HepG2 (cell line): ENCODE measurements at regions not wholly inside any gene's neighbourhood (a gene's known extent, or its start where the extent isn't known, plus 50 kb on each side); places are given as distances from the start of the nearest gene placed in this dataset.

Experiments
- EP300 ChIP-seq, 3 experiments: sonication (generic) in 1 of 3; formaldehyde crosslinking in 1 of 3; IDR thresholded peaks; 2 replicates each; pipeline versions ENCODE4 v1.5.1 to v1.6.1; 2011 to 2020; ENCODE audit warnings: low read depth in 2 of 3, low read length in 2 of 3, borderline replicate concordance in 1 of 3, improper control_type of control experiment in 1 of 3, mild to moderate bottlenecking in 1 of 3, missing genetic modification reagents in 1 of 3, moderate library complexity in 1 of 3
- FOXK1 ChIP-seq: sonication (generic); formaldehyde crosslinking; IDR thresholded peaks from 2 replicates; pipeline ENCODE4 v1.4.0; 2020; ENCODE audit warnings: low read depth, missing genetic modification reagents, borderline replicate concordance
- HIC2 ChIP-seq: sonication (generic); formaldehyde crosslinking; IDR thresholded peaks from 2 replicates; pipeline ENCODE4 v1.9.0; 2022; ENCODE audit warnings: low read depth, missing genetic modification reagents
- HNF1A ChIP-seq, 2 experiments: sonication (generic) in 1 of 2; formaldehyde crosslinking in 1 of 2; IDR thresholded peaks; 2 replicates each; pipeline versions ENCODE4 v1.4.0 to v1.6.1; 2016 to 2020; ENCODE audit warnings: borderline replicate concordance in 1 of 2, low read depth in 1 of 2, mild to moderate bottlenecking in 1 of 2, missing genetic modification reagents in 1 of 2
- MTA1 ChIP-seq: sonication (generic); formaldehyde crosslinking; IDR thresholded peaks from 2 replicates; pipeline ENCODE4 v1.4.0; 2020; ENCODE audit warnings: missing genetic modification reagents, mild to moderate bottlenecking, borderline replicate concordance
- MXD3 ChIP-seq: IDR thresholded peaks from 2 replicates; pipeline ENCODE4 v1.6.1; 2016; ENCODE audit warnings: mild to moderate bottlenecking, missing biosample characterization, missing genetic modification reagents
- PCBP2 ChIP-seq: fragments of 200-400 bp; formaldehyde crosslinking; optimal IDR thresholded peaks from 2 replicates; pipeline ENCODE3; 2018; ENCODE audit warnings: low read length, low read depth; ENCODE audit not compliant: poor library complexity, severe bottlenecking
- PRMT3 ChIP-seq: sonication (generic); formaldehyde crosslinking; IDR thresholded peaks from 2 replicates; pipeline ENCODE4 v1.8.1; 2022; ENCODE audit warnings: low read depth, mild to moderate bottlenecking, moderate library complexity, missing genetic modification reagents, borderline replicate concordance
- RFX3 ChIP-seq: IDR thresholded peaks from 2 replicates; pipeline ENCODE4 v1.6.1; 2016; ENCODE audit warnings: missing biosample characterization, missing genetic modification reagents
- RXRA ChIP-seq: sonication (generic); formaldehyde crosslinking; IDR thresholded peaks from 2 replicates; pipeline ENCODE4 v1.5.1; 2020; ENCODE audit warnings: missing genetic modification reagents
- ZMYM4 ChIP-seq: sonication (generic); formaldehyde crosslinking; IDR thresholded peaks from 2 replicates; pipeline ENCODE4 v1.8.1; 2023; ENCODE audit warnings: mild to moderate bottlenecking, missing genetic modification reagents
- ZNF207 ChIP-seq: fragments of 450-650 bp; IDR thresholded peaks from 2 replicates; pipeline ENCODE4 v1.6.1; 2016; ENCODE audit warnings: antibody characterized with exemption, borderline replicate concordance
- ZNF235 ChIP-seq: sonication (generic); formaldehyde crosslinking; IDR thresholded peaks from 2 replicates; pipeline ENCODE4 v1.8.1; 2023; ENCODE audit warnings: mild to moderate bottlenecking, missing genetic modification reagents, borderline replicate concordance
- ZNF276 ChIP-seq: sonication (generic); formaldehyde crosslinking; IDR thresholded peaks from 2 replicates; pipeline ENCODE4 v1.4.0; 2020; ENCODE audit warnings: mild to moderate bottlenecking, low read depth, missing genetic modification reagents
- ZNF564 ChIP-seq: sonication (generic); formaldehyde crosslinking; IDR thresholded peaks from 2 replicates; pipeline ENCODE4 v1.8.1; 2023; ENCODE audit warnings: mild to moderate bottlenecking, missing genetic modification reagents
- ZNF605 ChIP-seq: sonication (generic); formaldehyde crosslinking; IDR thresholded peaks from 2 replicates; pipeline ENCODE4 v1.8.0; 2022; ENCODE audit warnings: mild to moderate bottlenecking, missing genetic modification reagents
- ZNF652 ChIP-seq: IDR thresholded peaks from 2 replicates; pipeline ENCODE4 v1.6.1; 2016; ENCODE audit warnings: low read depth, borderline replicate concordance

GRCh38 chr10:44195112-44196007, 189.5 kb downstream of the CXCL12 start (continued):
- TF ChIP-seq ZNF207, result no peak
- TF ChIP-seq MXD3, result no peak
- TF ChIP-seq ZMYM4 (CRISPR knock-in tag), result peak; percentile 55
- TF ChIP-seq HIC2 (CRISPR knock-in tag), result peak; percentile 82; the same call in 1 of the 2 replicates
- no peak for TF ChIP-seq RXRA (CRISPR knock-in tag)
- no peak for TF ChIP-seq ZNF652 (CRISPR knock-in tag)
- TF ChIP-seq EP300 (IDR thresholded peaks at IDR 0.05; ENCODE audit: low read depth in 2 of 2, low read length in 2 of 2), result peak in 1 of 2 experiments; percentile 86; a peak in 1 of 4 replicates
- peak; percentile 45; the same call in 1 of the 2 replicates for TF ChIP-seq EP300 (CRISPR knock-in tag; IDR thresholded peaks at IDR 0.05; ENCODE audit: borderline replicate concordance)
- TF ChIP-seq ZNF605 (CRISPR knock-in tag), result no peak; the same call in 1 of the 2 replicates
- TF ChIP-seq HNF1A (IDR thresholded peaks at IDR 0.05; ENCODE audit: low read depth), result peak; percentile 48; the same call in 1 of the 2 replicates
- TF ChIP-seq HNF1A (CRISPR knock-in tag; IDR thresholded peaks at IDR 0.05; ENCODE audit: borderline replicate concordance), result peak; percentile 38; the same call in 1 of the 2 replicates
- TF ChIP-seq RFX3, result no peak
- no peak for TF ChIP-seq ZNF564 (CRISPR knock-in tag)
- TF ChIP-seq FOXK1 (CRISPR knock-in tag), result peak; percentile 56; the same call in 1 of the 2 replicates
- no peak for TF ChIP-seq PCBP2
- no peak for TF ChIP-seq ZNF235
- TF ChIP-seq ZNF276 (CRISPR knock-in tag), result no peak
- TF ChIP-seq PRMT3 (CRISPR knock-in tag), result no peak
- TF ChIP-seq MTA1 (CRISPR knock-in tag), result no peak
